ENCODE measurements at regions not wholly inside any gene's neighbourhood (a gene's known extent, or its start where the extent isn't known, plus 50 kb on each side); places are given as distances from the start of the nearest gene placed in this dataset.

GRCh38 chr20:40540166-40540565 is 148.9 kb downstream of the MAFB start:
- DNase-seq (ENCODE audit: low read depth in 3 of 3): no peak

GRCh38 chr20:40538131-40538530 is 150.9 kb downstream of the MAFB start:
- DNase-seq (ENCODE audit: low read depth in 3 of 3): no peak

GRCh38 chr20:40536808-40537207 is 152.2 kb downstream of the MAFB start:
- no peak for DNase-seq (ENCODE audit: low read depth in 3 of 3)

- no peak for DNase-seq (ENCODE audit: low read depth in 3 of 3)
Measured at GRCh38 chr20:40535816-40536215, 153.2 kb downstream of the MAFB start.

GRCh38 chr20:40532103-40532502 is 156.9 kb downstream of the MAFB start:
- no peak for DNase-seq (ENCODE audit: low read depth in 3 of 3)

- DNase-seq (ENCODE audit: low read depth in 3 of 3): no peak
Measured at GRCh38 chr20:40525351-40525750, 163.7 kb downstream of the MAFB start.

GRCh38 chr20:40524071-40524470 is 165.0 kb downstream of the MAFB start:
- no peak for DNase-seq (ENCODE audit: low read depth in 3 of 3)

GRCh38 chr20:40522405-40522804 is 166.6 kb downstream of the MAFB start:
- no peak for DNase-seq (ENCODE audit: low read depth in 3 of 3)

- no peak for DNase-seq (ENCODE audit: low read depth in 3 of 3)
Measured at GRCh38 chr20:40521962-40522361, 167.1 kb downstream of the MAFB start.

- DNase-seq (ENCODE audit: low read depth in 3 of 3): no peak
Measured at GRCh38 chr20:40519918-40520317, 169.1 kb downstream of the MAFB start.

- no peak for DNase-seq (ENCODE audit: low read depth in 3 of 3)
Measured at GRCh38 chr20:40512994-40513393, 176.0 kb downstream of the MAFB start.

GRCh38 chr20:40512591-40512990 is 176.4 kb downstream of the MAFB start:
- DNase-seq (ENCODE audit: low read depth in 3 of 3): no peak

GRCh38 chr20:40511478-40511877 is 177.6 kb downstream of the MAFB start:
- no peak for DNase-seq (ENCODE audit: low read depth in 3 of 3)

- DNase-seq (ENCODE audit: low read depth in 3 of 3): no peak
Measured at GRCh38 chr20:40510622-40511021, 178.4 kb downstream of the MAFB start.

- no peak for DNase-seq (ENCODE audit: low read depth in 3 of 3)
Measured at GRCh38 chr20:40508821-40509220, 180.2 kb downstream of the MAFB start.

GRCh38 chr20:40506537-40506939 is 182.5 kb downstream of the MAFB start:
- peak in 1 of 3 donors; percentile 2 for DNase-seq (ENCODE audit: low read depth in 3 of 3)

- DNase-seq (ENCODE audit: low read depth in 3 of 3): no peak
Measured at GRCh38 chr20:40503119-40503518, 185.9 kb downstream of the MAFB start.

- no peak for DNase-seq (ENCODE audit: low read depth in 3 of 3)
Measured at GRCh38 chr20:40502576-40502975, 186.5 kb downstream of the MAFB start.

GRCh38 chr20:40499391-40499790 is 189.6 kb downstream of the MAFB start:
- DNase-seq (ENCODE audit: low read depth in 3 of 3): no peak

GRCh38 chr20:40497899-40498691 is 190.9 kb downstream of the MAFB start:
- DNase-seq (ENCODE audit: low read depth in 3 of 3): no peak

GRCh38 chr20:40495956-40496355 is 193.1 kb downstream of the MAFB start:
- DNase-seq (ENCODE audit: low read depth in 3 of 3): no peak

- DNase-seq (ENCODE audit: low read depth in 3 of 3): no peak
Measured at GRCh38 chr20:40494248-40494647, 194.8 kb downstream of the MAFB start.

- no peak for DNase-seq (ENCODE audit: low read depth in 3 of 3)
Measured at GRCh38 chr20:40493549-40493948, 195.5 kb downstream of the MAFB start.

- no peak for DNase-seq (ENCODE audit: low read depth in 3 of 3)
Measured at GRCh38 chr20:40493071-40493470, 196.0 kb downstream of the MAFB start.
